ENCODE measurements at regions not wholly inside any gene's neighbourhood (a gene's known extent, or its start where the extent isn't known, plus 50 kb on each side); places are given as distances from the start of the nearest gene placed in this dataset.

DNA sequence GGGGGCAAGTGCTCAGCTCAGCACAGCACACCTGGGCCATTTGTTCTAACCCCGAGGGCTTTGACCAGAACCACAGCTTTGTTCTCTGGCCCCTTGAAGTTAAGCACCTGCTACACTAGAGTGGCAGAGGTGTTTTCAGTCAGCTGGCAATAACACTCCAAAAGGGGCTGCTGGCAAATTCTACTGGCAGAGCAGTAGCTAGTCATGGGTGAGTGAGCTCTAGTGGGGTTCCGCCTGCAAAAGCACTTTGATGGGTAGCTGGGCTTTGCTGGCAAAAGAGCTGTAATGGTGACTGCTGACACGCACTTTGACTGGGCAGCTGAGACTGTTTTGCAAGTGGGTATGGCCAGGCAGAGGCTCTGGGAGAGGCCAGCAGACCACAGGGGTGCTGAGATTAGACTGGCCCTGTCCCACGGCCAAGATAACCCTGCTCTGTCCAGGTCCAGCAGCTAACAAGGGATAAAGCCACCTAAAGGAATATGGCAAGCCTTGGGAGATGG, 65.2 kb upstream of the TENT5D start:
- POLR2A ChIA-PET, result no interaction called here
- Histone ChIP-seq H3K4me3 (no peak overlapping the region), H4K20me1 (ENCODE audit: control insufficient read depth, insufficient read depth) (no peaks in the 10 kb centered on the region), H3K9me3 (replicated peaks; ENCODE audit: control insufficient read depth, insufficient read depth, low read length) (no peaks in the 10 kb centered on the region; the same call in 2 of the 3 replicates), H3K27me3 (replicated peaks in 1 of 2; ENCODE audit: control insufficient read depth in 2 of 2, insufficient read depth in 2 of 2, low read length in 1 of 2) (no peaks in the 10 kb centered on the region), H3K79me2 (ENCODE audit: control insufficient read depth, insufficient read depth, low read length) (no peaks in the 10 kb centered on the region), H3K27ac (ENCODE audit: control insufficient read depth, insufficient read depth) (no peak overlapping the region), H3K9ac (ENCODE audit: control insufficient read depth, insufficient read depth, low read length) (no peak overlapping the region), H3K4me1 (ENCODE audit: control insufficient read depth, insufficient read depth, low read length) (no peaks in the 10 kb centered on the region), H2AFZ (ENCODE audit: control insufficient read depth, low read depth, low read length) (no peak overlapping the region), H3K36me3 (ENCODE audit: control insufficient read depth in 2 of 2, insufficient read depth in 2 of 2, low read length in 1 of 2) (no peaks in the 10 kb centered on the region), H3K4me2 (ENCODE audit: control insufficient read depth, insufficient read depth) (no peak overlapping the region)
- CTCF ChIA-PET, result no interaction called here
- 9% methylated on average over 4 of the region's 4 CpGs for WGBS (ENCODE audit: insufficient coverage, insufficient replicate concordance, low lambda C conversion rate, missing lambda C conversion rate)
- no peak for ATAC-seq
- TF ChIP-seq, protein P1, sequence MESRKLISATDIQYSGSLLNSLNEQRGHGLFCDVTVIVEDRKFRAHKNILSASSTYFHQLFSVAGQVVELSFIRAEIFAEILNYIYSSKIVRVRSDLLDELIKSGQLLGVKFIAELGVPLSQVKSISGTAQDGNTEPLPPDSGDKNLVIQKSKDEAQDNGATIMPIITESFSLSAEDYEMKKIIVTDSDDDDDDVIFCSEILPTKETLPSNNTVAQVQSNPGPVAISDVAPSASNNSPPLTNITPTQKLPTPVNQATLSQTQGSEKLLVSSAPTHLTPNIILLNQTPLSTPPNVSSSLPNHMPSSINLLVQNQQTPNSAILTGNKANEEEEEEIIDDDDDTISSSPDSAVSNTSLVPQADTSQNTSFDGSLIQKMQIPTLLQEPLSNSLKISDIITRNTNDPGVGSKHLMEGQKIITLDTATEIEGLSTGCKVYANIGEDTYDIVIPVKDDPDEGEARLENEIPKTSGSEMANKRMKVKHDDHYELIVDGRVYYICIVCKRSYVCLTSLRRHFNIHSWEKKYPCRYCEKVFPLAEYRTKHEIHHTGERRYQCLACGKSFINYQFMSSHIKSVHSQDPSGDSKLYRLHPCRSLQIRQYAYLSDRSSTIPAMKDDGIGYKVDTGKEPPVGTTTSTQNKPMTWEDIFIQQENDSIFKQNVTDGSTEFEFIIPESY (IDR thresholded peaks at IDR 0.05), result no peak
- TF ChIP-seq LARP7 (IDR thresholded peaks at IDR 0.05) (no peak), ETV6 (conservative IDR thresholded peaks at IDR 0.05 in 1 of 2, IDR thresholded peaks at IDR 0.05 in 1 of 2; ENCODE audit: borderline replicate concordance in 1 of 2, low read depth in 1 of 2) (no peak), SMAD1 (IDR thresholded peaks at IDR 0.05; ENCODE audit: low read depth, partially characterized antibody) (no peak), HDAC2 (IDR thresholded peaks at IDR 0.05) (no peak), RAD21 (IDR thresholded peaks at IDR 0.05; ENCODE audit: insufficient read depth, low read depth, low read length) (no peak), NR2F1 (conservative IDR thresholded peaks at IDR 0.05) (no peak), MXI1 (IDR thresholded peaks at IDR 0.05; ENCODE audit: low read depth, low read length) (no peak), RB1 (IDR thresholded peaks at IDR 0.05; ENCODE audit: borderline replicate concordance) (no peak)
- TF ChIP-seq, protein P2, sequence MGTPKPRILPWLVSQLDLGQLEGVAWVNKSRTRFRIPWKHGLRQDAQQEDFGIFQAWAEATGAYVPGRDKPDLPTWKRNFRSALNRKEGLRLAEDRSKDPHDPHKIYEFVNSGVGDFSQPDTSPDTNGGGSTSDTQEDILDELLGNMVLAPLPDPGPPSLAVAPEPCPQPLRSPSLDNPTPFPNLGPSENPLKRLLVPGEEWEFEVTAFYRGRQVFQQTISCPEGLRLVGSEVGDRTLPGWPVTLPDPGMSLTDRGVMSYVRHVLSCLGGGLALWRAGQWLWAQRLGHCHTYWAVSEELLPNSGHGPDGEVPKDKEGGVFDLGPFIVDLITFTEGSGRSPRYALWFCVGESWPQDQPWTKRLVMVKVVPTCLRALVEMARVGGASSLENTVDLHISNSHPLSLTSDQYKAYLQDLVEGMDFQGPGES (IDR thresholded peaks at IDR 0.05), result no peak
- BruUV-seq (replicated peaks), result no TSS peak
- no peak for FAIRE-seq
- SMC1A ChIA-PET (ENCODE audit: uncharacterized antibody, unreplicated experiment), result no interaction called here
- no peak for DNase-seq (ENCODE audit: low read depth, low spot score)
- in situ Hi-C loops (cut with MboI), result no loop called here
- RAD21 ChIA-PET (ENCODE audit: unreplicated experiment), result no interaction called here
- intact Hi-C loops (cut with micrococcal nuclease; ENCODE audit: unreplicated experiment), result no loop called here

Data from GM12878 (cell line).